Ishikawa (cell line): ENCODE measurements at regions not wholly inside any gene's neighbourhood (a gene's known extent, or its start where the extent isn't known, plus 50 kb on each side); places are given as distances from the start of the nearest gene placed in this dataset.
A peak's percentile ranks its signal among the peaks of the same experiment; 100 is the strongest.

ENCODE experiments used
- CEBPB ChIP-seq: IDR thresholded peaks from 2 replicates; pipeline ENCODE4 v1.6.1; 2012
- CREB1 ChIP-seq: IDR thresholded peaks from 2 replicates; pipeline ENCODE4 v1.6.1; 2012; ENCODE audit warnings: low read depth
- EGR1 ChIP-seq: IDR thresholded peaks from 2 replicates; pipeline ENCODE4 v1.6.1; 2012
- EP300 ChIP-seq: IDR thresholded peaks from 2 replicates; pipeline ENCODE4 v1.6.1; 2012; ENCODE audit warnings: borderline replicate concordance
- FOXM1 ChIP-seq: IDR thresholded peaks from 2 replicates; pipeline ENCODE4 v1.6.1; 2012; ENCODE audit warnings: low read depth, borderline replicate concordance
- NFIC ChIP-seq: IDR thresholded peaks from 2 replicates; pipeline ENCODE4 v1.6.1; 2012
- RAD21 ChIP-seq: IDR thresholded peaks from 2 replicates; pipeline ENCODE4 v1.6.1; 2012; ENCODE audit warnings: low read depth
- TAF1 ChIP-seq: IDR thresholded peaks from 2 replicates; pipeline ENCODE4 v1.6.1; 2012; ENCODE audit warnings: low read depth, mild to moderate bottlenecking
- TCF12 ChIP-seq: IDR thresholded peaks from 2 replicates; pipeline ENCODE4 v1.6.1; 2012; ENCODE audit warnings: low read depth
- TEAD4 ChIP-seq: IDR thresholded peaks from 2 replicates; pipeline ENCODE4 v1.6.1; 2012
- USF1 ChIP-seq: IDR thresholded peaks from 2 replicates; pipeline ENCODE4 v1.6.1; 2012
- YY1 ChIP-seq: IDR thresholded peaks from 2 replicates; pipeline ENCODE4 v1.6.1; 2012; ENCODE audit warnings: low read depth
- ZBTB7A ChIP-seq: IDR thresholded peaks from 2 replicates; pipeline ENCODE4 v1.6.1; 2012; ENCODE audit warnings: low read depth
- TF ChIP-seq, protein P1 (sequence below): IDR thresholded peaks from 2 replicates; pipeline ENCODE4 v1.6.1; 2012; ENCODE audit warnings: low read depth, mild to moderate bottlenecking
- TF ChIP-seq, protein P2 (sequence below): IDR thresholded peaks from 2 replicates; pipeline ENCODE4 v1.6.1; 2012

GRCh38 chr22:49238181-49239141, 589.2 kb downstream of the BRD1 start:
- TF ChIP-seq FOXM1 (no peak), TEAD4 (no peak), RAD21 (no peak), NFIC (no peak), USF1 (no peak)
- TF ChIP-seq, protein P1, sequence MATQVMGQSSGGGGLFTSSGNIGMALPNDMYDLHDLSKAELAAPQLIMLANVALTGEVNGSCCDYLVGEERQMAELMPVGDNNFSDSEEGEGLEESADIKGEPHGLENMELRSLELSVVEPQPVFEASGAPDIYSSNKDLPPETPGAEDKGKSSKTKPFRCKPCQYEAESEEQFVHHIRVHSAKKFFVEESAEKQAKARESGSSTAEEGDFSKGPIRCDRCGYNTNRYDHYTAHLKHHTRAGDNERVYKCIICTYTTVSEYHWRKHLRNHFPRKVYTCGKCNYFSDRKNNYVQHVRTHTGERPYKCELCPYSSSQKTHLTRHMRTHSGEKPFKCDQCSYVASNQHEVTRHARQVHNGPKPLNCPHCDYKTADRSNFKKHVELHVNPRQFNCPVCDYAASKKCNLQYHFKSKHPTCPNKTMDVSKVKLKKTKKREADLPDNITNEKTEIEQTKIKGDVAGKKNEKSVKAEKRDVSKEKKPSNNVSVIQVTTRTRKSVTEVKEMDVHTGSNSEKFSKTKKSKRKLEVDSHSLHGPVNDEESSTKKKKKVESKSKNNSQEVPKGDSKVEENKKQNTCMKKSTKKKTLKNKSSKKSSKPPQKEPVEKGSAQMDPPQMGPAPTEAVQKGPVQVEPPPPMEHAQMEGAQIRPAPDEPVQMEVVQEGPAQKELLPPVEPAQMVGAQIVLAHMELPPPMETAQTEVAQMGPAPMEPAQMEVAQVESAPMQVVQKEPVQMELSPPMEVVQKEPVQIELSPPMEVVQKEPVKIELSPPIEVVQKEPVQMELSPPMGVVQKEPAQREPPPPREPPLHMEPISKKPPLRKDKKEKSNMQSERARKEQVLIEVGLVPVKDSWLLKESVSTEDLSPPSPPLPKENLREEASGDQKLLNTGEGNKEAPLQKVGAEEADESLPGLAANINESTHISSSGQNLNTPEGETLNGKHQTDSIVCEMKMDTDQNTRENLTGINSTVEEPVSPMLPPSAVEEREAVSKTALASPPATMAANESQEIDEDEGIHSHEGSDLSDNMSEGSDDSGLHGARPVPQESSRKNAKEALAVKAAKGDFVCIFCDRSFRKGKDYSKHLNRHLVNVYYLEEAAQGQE, result 0 out of 2 replicates have a peak, but pooled peaks have one; percentile 14

DNA sequence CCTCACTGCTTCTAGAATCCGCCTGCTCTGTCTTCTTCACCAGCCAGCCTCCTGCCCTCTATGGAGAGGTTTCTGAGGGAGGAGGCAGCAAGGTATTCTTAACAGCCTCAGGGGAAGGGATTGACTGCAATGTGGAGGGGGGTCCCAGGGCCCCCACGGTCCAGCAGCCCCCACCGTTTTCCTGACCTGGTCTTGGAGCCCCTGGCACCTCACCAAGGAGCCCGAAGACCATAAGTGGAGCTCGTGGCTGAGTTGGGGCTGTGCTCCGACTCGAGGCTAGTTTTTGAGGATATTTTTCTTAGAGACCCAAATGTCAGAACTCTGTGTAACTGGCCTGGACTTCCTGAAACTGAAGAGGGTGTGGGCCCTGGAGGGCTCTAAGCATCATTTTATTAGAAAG, 590.0 kb downstream of the BRD1 start:
- TF ChIP-seq CEBPB (no peak), TAF1 (no peak), CREB1 (no peak), EP300 (no peak), TCF12 (no peak), EGR1 (no peak), FOXM1 (no peak), USF1 (no peak), ZBTB7A (no peak), RAD21 (no peak), YY1 (no peak), TEAD4 (no peak), NFIC (no peak)
- TF ChIP-seq, protein P1, result no peak
- TF ChIP-seq, protein P2, sequence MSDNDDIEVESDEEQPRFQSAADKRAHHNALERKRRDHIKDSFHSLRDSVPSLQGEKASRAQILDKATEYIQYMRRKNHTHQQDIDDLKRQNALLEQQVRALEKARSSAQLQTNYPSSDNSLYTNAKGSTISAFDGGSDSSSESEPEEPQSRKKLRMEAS, result no peak

DNA sequence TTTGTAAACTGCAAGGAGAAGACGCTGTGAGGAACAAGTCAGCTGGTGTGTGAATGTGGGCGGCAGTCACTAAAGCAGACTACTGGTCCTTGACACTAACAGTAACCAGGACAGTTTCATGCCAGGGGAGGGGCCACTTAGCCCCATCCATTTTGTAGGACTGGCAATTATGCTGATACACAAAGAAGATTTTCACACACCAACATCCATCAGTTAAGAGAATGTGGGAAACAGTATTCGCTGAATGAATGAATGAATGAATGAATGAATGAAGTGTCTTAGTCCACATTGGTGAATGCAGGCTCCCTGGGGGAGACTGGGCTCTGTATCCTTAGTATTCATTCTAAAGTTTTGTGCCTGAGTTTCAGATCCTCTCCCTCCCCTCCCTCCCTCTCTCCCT, 590.4 kb downstream of the BRD1 start:
- TF ChIP-seq NFIC, result no peak
- TF ChIP-seq CREB1, result no peak
- TF ChIP-seq, protein P2, result no peak
- TF ChIP-seq ZBTB7A, result no peak
- TF ChIP-seq CEBPB, result no peak
- no peak for TF ChIP-seq YY1
- no peak for TF ChIP-seq EP300
- TF ChIP-seq TEAD4, result no peak
- no peak for TF ChIP-seq TAF1
- TF ChIP-seq RAD21, result no peak
- TF ChIP-seq FOXM1, result no peak
- TF ChIP-seq USF1, result no peak
- TF ChIP-seq EGR1, result no peak

GRCh38 chr22:49236541-49237075, 591.1 kb downstream of the BRD1 start:
- TF ChIP-seq ZBTB7A (no peak), FOXM1 (no peak), EGR1 (no peak), TAF1 (no peak), CEBPB (no peak), NFIC (no peak), TEAD4 (no peak), EP300 (no peak), CREB1 (no peak), USF1 (no peak), TCF12 (no peak)
- TF ChIP-seq, protein P2, result no peak
